MCF 10A (cell line): ENCODE measurements at regions not wholly inside any gene's neighbourhood (a gene's known extent, or its start where the extent isn't known, plus 50 kb on each side); places are given as distances from the start of the nearest gene placed in this dataset.

Experiments used
- BruUV-seq: library from RNA; stranded (reverse); fragments of 400-500 nt; replicated peaks from 2 replicates; lab custom pipeline; 2021; lab: Mats Ljungman, UMichigan
- CTCF ChIA-PET: fragments of 300-600 bp; sonication (Branson Sonifier 250); formaldehyde crosslinking; extraction: SDS; loops from one replicate; lab custom pipeline; 2021; ENCODE audit warnings: antibody characterized with exemption, inconsistent platforms; lab: Yijun Ruan, JAX
- POLR2A ChIA-PET: fragments of 300-600, 350-650 bp; sonication (Branson Sonifier 250); formaldehyde crosslinking; extraction: SDS; loops from one replicate; lab custom pipeline; 2020; ENCODE audit warnings: antibody characterized with exemption, inconsistent platforms; lab: Yijun Ruan, JAX
- DNase-seq: peaks from one replicate; pipeline ENCODE4 v3.0.0-alpha.2; 2018; ENCODE audit not compliant: unreplicated experiment
- H3K27ac Mint-ChIP-seq: one replicate; pipeline ENCODE4 v1.8.0; 2022; ENCODE audit warnings: mild to moderate bottlenecking, low read depth, mixed read lengths; ENCODE audit not compliant: unreplicated experiment
- H3K27me3 Mint-ChIP-seq: one replicate; pipeline ENCODE4 v1.8.0; 2022; ENCODE audit warnings: mixed read lengths; ENCODE audit not compliant: insufficient read depth, unreplicated experiment
- H3K36me3 Mint-ChIP-seq: one replicate; pipeline ENCODE4 v1.8.0; 2022; ENCODE audit warnings: mild to moderate bottlenecking, moderate library complexity, mixed read lengths; ENCODE audit not compliant: insufficient read depth, unreplicated experiment
- H3K4me1 Mint-ChIP-seq: one replicate; pipeline ENCODE4 v1.8.0; 2022; ENCODE audit warnings: mixed read lengths; ENCODE audit not compliant: insufficient read depth, unreplicated experiment
- H3K4me3 Mint-ChIP-seq: one replicate; pipeline ENCODE4 v1.8.0; 2022; ENCODE audit warnings: mild to moderate bottlenecking, moderate library complexity, mixed read lengths; ENCODE audit not compliant: unreplicated experiment
- H3K9me3 Mint-ChIP-seq: one replicate; pipeline ENCODE4 v1.8.0; 2022; ENCODE audit warnings: mixed read lengths; ENCODE audit not compliant: unreplicated experiment
- intact Hi-C: fragments of 100-400 bp; cut with micrococcal nuclease; formaldehyde crosslinking; loops from 2 replicates; pipeline ENCODE4 v1.14.1; 2022
- TF ChIP-seq, protein P1 (sequence below): fragments of 200-600 bp; IDR thresholded peaks from one replicate; pipeline ENCODE4 v1.8.0; 2022; ENCODE audit warnings: antibody characterized with exemption, mild to moderate bottlenecking; ENCODE audit not compliant: unreplicated experiment

DNA sequence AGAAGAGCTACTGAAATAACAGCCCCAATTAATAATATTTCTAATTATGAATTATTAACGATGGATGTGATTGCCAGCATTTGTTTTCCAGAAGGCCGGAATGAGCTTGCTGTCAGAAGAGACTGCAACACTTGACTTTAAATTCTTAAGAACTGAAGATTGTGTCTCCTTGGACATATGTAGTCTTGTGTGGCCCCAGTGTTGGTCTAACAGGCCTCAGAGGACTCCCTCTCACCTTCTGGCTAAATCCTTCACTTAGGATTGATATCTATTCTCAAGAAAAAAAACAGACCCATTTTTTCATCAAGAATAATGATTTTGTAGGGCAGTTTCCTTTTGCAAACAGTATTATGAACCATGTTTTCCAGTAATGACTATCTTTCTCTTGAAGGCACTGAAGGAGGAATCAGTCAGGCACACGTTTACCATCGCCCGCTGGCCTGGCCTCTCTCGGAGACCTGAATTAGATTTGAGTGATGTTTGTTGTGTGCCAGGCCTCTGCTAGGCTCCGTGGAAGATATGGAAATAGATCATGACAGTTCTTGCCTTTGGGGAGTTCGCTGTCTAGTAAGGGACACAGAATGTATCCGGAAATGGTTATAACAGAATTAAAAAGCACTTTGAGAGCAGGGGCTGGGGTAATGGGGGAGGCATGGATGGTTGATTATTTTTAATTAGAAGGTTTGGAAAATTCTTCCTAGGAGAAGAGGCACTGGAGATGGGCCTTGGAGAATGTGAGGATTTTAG, 258.0 kb downstream of the MYCN start:
- BruUV-seq, result no TSS peak
- peaks cover 4% of the 10 kb centered on the region for H3K9me3 Mint-ChIP-seq
- H3K27ac Mint-ChIP-seq, result no peak overlapping the region
- no peak overlapping the region for H3K4me3 Mint-ChIP-seq
- intact Hi-C loops, result no loop called here
- H3K27me3 Mint-ChIP-seq, result no peaks in the 10 kb centered on the region
- no peak for DNase-seq
- peaks cover 9% of the 10 kb centered on the region for H3K4me1 Mint-ChIP-seq
- POLR2A ChIA-PET, result interaction anchor here (0.5 to 0.6 kb wide), 2 partner anchors 64 to 192 kb away, joined by 3 read pairs; no protein-coding TSS in a partner anchor
- H3K36me3 Mint-ChIP-seq, result no peaks in the 10 kb centered on the region
- TF ChIP-seq, protein P1, sequence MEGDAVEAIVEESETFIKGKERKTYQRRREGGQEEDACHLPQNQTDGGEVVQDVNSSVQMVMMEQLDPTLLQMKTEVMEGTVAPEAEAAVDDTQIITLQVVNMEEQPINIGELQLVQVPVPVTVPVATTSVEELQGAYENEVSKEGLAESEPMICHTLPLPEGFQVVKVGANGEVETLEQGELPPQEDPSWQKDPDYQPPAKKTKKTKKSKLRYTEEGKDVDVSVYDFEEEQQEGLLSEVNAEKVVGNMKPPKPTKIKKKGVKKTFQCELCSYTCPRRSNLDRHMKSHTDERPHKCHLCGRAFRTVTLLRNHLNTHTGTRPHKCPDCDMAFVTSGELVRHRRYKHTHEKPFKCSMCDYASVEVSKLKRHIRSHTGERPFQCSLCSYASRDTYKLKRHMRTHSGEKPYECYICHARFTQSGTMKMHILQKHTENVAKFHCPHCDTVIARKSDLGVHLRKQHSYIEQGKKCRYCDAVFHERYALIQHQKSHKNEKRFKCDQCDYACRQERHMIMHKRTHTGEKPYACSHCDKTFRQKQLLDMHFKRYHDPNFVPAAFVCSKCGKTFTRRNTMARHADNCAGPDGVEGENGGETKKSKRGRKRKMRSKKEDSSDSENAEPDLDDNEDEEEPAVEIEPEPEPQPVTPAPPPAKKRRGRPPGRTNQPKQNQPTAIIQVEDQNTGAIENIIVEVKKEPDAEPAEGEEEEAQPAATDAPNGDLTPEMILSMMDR, result no peak
- CTCF ChIA-PET, result interaction anchor here (0.8 to 1.1 kb wide), 2 partner anchors 9 to 134 kb away, joined by 3 read pairs; no protein-coding TSS in a partner anchor

DNA sequence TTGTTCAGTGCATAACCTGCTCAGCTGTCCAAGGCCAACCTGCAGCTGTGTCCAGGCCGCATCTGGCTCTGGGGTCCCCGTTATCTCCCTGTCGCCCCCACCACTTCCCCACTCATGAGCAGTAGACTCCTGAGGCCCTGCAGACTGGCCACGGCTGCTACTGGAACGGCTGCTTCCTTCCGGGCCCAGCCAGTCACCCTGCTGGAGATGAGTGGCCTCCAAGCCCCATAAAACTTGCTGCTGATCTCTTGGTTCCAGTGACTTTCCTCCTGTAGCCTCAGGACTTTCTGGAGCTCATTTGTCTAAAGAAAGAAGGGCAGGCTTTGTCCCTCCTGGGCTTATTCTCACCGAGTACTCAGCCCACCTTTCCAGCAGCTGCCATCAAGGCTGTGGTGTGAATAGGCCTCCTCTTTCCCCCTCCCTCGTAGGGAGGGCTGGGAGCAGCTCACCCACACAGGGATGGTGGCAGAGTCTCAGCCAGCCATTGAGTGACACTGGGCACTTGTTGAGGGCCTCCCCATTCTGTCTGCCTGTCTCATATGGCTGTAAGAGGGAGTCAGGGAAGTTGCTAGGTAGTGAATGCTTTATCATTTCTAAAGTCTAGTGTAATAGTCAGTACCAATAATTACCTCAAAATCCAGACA, 257.3 kb downstream of the MYCN start:
- Mint-ChIP-seq H3K4me1 (peaks cover 9% of the 10 kb centered on the region), H3K27ac (no peak overlapping the region), H3K36me3 (no peaks in the 10 kb centered on the region), H3K27me3 (no peaks in the 10 kb centered on the region), H3K4me3 (no peak overlapping the region), H3K9me3 (no peaks in the 10 kb centered on the region)
- no TSS peak for BruUV-seq
- ChIA-PET POLR2A (interaction anchor here (0.5 to 0.6 kb wide), 2 partner anchors 63 to 191 kb away, joined by 3 read pairs; no protein-coding TSS in a partner anchor), CTCF (interaction anchor here (0.8 to 1.1 kb wide), 2 partner anchors 10 to 133 kb away, joined by 3 read pairs; no protein-coding TSS in a partner anchor)
- no peak for DNase-seq
- intact Hi-C loops, result no loop called here
- TF ChIP-seq, protein P1, result no peak

DNA sequence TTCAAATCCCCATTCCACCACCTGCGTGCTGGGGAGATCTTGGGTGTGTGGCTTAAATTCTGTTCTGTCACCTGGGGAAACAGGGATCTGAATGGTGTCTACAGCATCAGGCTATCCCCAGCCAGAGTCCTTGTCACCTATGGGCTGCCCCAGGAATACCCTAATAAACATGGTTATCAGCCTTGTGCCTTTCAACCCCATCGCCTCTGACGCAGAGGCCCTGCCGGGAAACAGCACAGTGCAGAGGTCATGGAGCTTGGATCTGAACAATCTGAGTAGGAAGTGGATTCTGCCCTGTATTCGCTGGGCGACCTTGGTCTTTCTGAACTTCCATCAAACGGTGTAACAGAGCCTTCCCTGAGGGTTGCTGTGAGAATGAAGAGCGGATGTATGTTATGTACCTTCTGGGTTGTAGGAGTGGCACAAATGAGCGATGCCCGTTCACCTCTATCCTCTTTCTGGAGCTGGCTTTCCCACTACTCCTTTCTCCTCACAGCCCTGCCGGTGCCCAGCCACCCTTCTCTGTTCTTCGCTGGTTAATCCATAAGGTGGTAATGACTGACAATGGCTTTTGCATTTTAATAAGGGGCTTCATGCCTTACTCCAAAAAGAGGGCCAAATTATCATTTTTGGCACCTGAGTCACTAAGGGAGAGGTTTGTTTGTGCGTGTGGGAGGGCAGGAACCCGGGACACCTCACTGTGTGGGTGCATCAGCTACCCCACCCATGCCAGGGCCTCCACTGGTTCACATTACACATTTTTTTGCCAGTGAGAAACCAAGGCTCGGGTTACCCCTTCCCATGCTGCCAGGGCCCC, 256.5 kb downstream of the MYCN start:
- intact Hi-C loops, result no loop called here
- Mint-ChIP-seq H3K27me3 (no peaks in the 10 kb centered on the region), H3K36me3 (no peaks in the 10 kb centered on the region), H3K4me1 (peaks cover 9% of the 10 kb centered on the region), H3K4me3 (no peak overlapping the region), H3K27ac (no peak overlapping the region), H3K9me3 (no peaks in the 10 kb centered on the region)
- ChIA-PET POLR2A (no interaction called here), CTCF (interaction anchor here (0.8 kb wide), 1 partner anchor 132 kb away, joined by 3 read pairs; no protein-coding TSS in a partner anchor)
- TF ChIP-seq, protein P1, result no peak
- no TSS peak for BruUV-seq
- DNase-seq, result no peak

DNA sequence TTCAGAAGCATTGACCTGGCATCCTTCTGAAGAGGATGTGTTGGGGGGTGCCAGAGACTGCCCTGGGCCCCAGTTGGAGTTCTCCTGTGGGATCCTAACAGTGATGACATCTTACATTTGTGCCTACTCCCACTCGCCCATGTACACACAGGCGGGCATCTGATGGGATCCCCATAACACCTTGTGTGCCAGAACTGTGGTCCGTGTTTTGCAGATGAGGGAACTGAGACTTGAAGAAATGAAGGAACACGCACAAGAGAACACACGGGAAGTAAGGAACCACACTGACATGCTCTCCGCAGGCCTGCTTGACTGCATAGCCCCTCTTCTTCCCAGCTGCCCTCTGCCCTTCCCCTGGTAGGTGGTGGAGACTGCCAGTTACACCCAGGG, 255.3 kb downstream of the MYCN start:
- no TSS peak for BruUV-seq
- Mint-ChIP-seq H3K9me3 (no peaks in the 10 kb centered on the region), H3K4me3 (no peak overlapping the region), H3K36me3 (no peaks in the 10 kb centered on the region), H3K4me1 (peaks cover 9% of the 10 kb centered on the region), H3K27ac (no peak overlapping the region), H3K27me3 (no peaks in the 10 kb centered on the region)
- CTCF ChIA-PET, result no interaction called here
- TF ChIP-seq, protein P1, result no peak
- no peak for DNase-seq
- POLR2A ChIA-PET, result no interaction called here
- intact Hi-C loops, result no loop called here
